HUES6 (cell line): ENCODE measurements at regions not wholly inside any gene's neighbourhood (a gene's known extent, or its start where the extent isn't known, plus 50 kb on each side); places are given as distances from the start of the nearest gene placed in this dataset.
"Not testable (repeated sequence)": the region's sequence is repeated elsewhere in the genome, so short reads cannot be mapped to it uniquely, and the experiment has no call there.

Experiments
- H3K27ac ChIP-seq: 2 replicates; pipeline ENCODE4 v1.7.0; 2013; ENCODE audit warnings: low read depth, mild to moderate bottlenecking, low read length, inconsistent platforms
- H3K27me3 ChIP-seq: 2 replicates; pipeline ENCODE4 v1.6.1; 2013; ENCODE audit warnings: low read length; ENCODE audit not compliant: control insufficient read depth, insufficient read depth
- H3K36me3 ChIP-seq: 2 replicates; pipeline ENCODE4 v1.6.1; 2013; ENCODE audit warnings: low read length; ENCODE audit not compliant: control insufficient read depth, insufficient read depth
- H3K4me1 ChIP-seq: 2 replicates; pipeline ENCODE4 v1.6.1; 2013; ENCODE audit warnings: low read length; ENCODE audit not compliant: control insufficient read depth, insufficient read depth
- H3K4me3 ChIP-seq: 2 replicates; pipeline ENCODE4 v1.5.1; 2013; ENCODE audit warnings: low read depth, low read length
- H3K9ac ChIP-seq: one replicate; pipeline ENCODE4 v1.6.1; 2013; ENCODE audit warnings: mild to moderate bottlenecking, low read length
- H3K9me3 ChIP-seq: 2 replicates; pipeline ENCODE4 v1.6.1; 2013; ENCODE audit warnings: low read depth, low read length; ENCODE audit not compliant: control insufficient read depth, insufficient read depth

DNA sequence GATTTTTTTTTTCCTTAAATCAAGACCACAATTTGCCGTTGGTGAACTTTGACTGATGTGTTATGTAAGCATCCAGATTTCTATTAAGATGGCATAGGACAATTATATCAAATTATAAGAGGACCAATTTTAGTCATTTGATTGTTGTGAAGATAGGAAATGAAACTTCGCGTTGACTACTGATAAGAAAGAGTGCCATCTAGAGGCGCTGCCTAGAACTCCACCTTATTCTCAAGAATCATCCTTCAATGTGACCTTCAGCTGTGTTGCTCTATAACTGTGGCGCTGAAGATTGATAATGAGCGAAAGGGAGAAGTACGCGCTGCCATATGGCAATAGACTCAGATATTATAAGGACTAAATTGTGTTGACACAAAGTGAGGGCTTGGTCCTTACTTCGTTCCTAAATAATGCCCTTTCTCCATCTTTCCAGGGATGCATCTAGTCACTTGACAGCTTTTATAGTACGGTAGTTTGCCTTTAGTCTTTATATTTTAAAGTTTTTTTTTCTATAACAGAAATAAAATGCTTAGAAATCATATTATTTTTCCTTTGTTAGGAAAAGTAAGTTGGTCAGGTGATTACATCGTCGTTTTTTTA is 350.8 kb upstream of the STXBP6 start:
- H3K27me3 ChIP-seq, result no peaks in the 10 kb centered on the region
- no peaks in the 10 kb centered on the region for H3K4me1 ChIP-seq
- no peak overlapping the region for H3K9ac ChIP-seq
- no peaks in the 10 kb centered on the region for H3K9me3 ChIP-seq
- no peak overlapping the region for H3K27ac ChIP-seq
- H3K36me3 ChIP-seq, result no peaks in the 10 kb centered on the region
- no peak overlapping the region for H3K4me3 ChIP-seq

GRCh38 chr14:25396128-25396527 is 346.2 kb upstream of the STXBP6 start:
- no peaks in the 10 kb centered on the region for H3K36me3 ChIP-seq

GRCh38 chr14:25394791-25395391 is 344.9 kb upstream of the STXBP6 start:
- H3K4me1 ChIP-seq, result no peaks in the 10 kb centered on the region; the same call in 1 of the 2 replicates
- no peak overlapping the region for H3K9ac ChIP-seq
- H3K4me3 ChIP-seq, result no peak overlapping the region
- no peak overlapping the region for H3K27ac ChIP-seq
- no peaks in the 10 kb centered on the region for H3K36me3 ChIP-seq
- H3K9me3 ChIP-seq, result no peaks in the 10 kb centered on the region
- H3K27me3 ChIP-seq, result no peaks in the 10 kb centered on the region

More at GRCh38 chr14:25396128-25396527, 346.2 kb upstream of the STXBP6 start:
- Histone ChIP-seq H3K4me3 (no peak overlapping the region), H3K27ac (no peak overlapping the region), H3K9me3 (no peaks in the 10 kb centered on the region), H3K9ac (no peak overlapping the region), H3K27me3 (no peaks in the 10 kb centered on the region), H3K4me1 (no peaks in the 10 kb centered on the region; the same call in 1 of the 2 replicates)

DNA sequence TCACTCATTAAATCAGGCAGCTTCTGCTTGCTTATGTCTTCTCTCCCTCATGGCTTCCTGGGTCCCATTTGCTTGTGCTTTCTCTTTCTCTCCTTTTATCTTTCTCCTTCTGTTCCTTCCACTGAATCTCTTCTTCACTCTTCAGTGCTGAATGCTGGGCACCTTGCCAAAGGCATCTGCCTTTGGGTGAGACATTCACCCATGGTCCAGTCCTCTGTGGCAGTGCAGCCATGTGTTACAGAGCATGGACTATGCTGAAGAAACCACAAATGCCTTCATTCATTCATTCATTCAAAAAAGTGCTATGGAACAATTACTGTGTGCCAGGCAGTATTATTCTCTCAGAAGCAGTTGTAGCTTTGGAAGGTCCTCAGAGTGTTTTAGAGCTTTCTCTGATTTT is 344.4 kb upstream of the STXBP6 start:
- Histone ChIP-seq H3K36me3 (no peaks in the 10 kb centered on the region), H3K27ac (no peak overlapping the region), H3K9ac (no peak overlapping the region), H3K27me3 (no peaks in the 10 kb centered on the region), H3K4me1 (no peaks in the 10 kb centered on the region; the same call in 1 of the 2 replicates), H3K9me3 (no peaks in the 10 kb centered on the region), H3K4me3 (no peak overlapping the region)

- Histone ChIP-seq H3K4me1 (no peaks in the 10 kb centered on the region; the same call in 1 of the 2 replicates), H3K4me3 (no peak overlapping the region), H3K9me3 (no peaks in the 10 kb centered on the region), H3K27ac (no peak overlapping the region), H3K27me3 (no peaks in the 10 kb centered on the region), H3K36me3 (no peaks in the 10 kb centered on the region), H3K9ac (no peak overlapping the region)
Measured at GRCh38 chr14:25389948-25390347, 340.0 kb upstream of the STXBP6 start.

DNA sequence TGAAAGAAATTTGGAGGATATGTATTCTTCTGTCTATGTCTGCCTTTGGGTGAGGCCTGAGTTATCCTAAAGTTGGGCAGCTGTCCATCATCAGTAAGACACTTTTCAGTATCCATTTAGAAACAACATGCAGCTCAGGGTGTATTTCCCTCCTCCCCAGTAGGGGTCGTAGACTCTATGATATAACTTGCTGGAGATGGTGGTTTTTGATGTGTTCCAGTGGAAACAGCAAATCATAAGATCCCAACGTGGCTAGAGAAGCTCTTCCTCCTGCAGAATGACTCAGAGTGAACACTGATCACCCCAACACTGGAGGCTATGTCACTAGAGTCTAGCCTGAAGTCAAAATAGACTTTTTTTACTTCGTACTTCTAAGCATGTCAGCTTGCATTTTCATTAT is 331.6 kb upstream of the STXBP6 start:
- Histone ChIP-seq H3K27ac (no peak overlapping the region), H3K36me3 (no peaks in the 10 kb centered on the region), H3K4me1 (no peaks in the 10 kb centered on the region), H3K4me3 (no peak overlapping the region), H3K9me3 (no peaks in the 10 kb centered on the region), H3K27me3 (no peaks in the 10 kb centered on the region), H3K9ac (no peak overlapping the region)

- no peaks in the 10 kb centered on the region for H3K27me3 ChIP-seq
- no peaks in the 10 kb centered on the region for H3K36me3 ChIP-seq
- no peak overlapping the region for H3K27ac ChIP-seq
- H3K9ac ChIP-seq, result no peak overlapping the region
- no peak overlapping the region for H3K4me3 ChIP-seq
- H3K4me1 ChIP-seq, result no peaks in the 10 kb centered on the region
- H3K9me3 ChIP-seq, result peaks cover 2% of the 10 kb centered on the region; the same call in 1 of the 2 replicates
Measured at GRCh38 chr14:25375639-25376038, 325.7 kb upstream of the STXBP6 start.

GRCh38 chr14:25371068-25371467 is 321.1 kb upstream of the STXBP6 start:
- no peak overlapping the region for H3K27ac ChIP-seq
- H3K9me3 ChIP-seq, result peaks cover 12% of the 10 kb centered on the region; the same call in 1 of the 2 replicates
- no peak overlapping the region for H3K4me3 ChIP-seq
- H3K4me1 ChIP-seq, result no peaks in the 10 kb centered on the region
- no peak overlapping the region for H3K9ac ChIP-seq
- H3K27me3 ChIP-seq, result no peaks in the 10 kb centered on the region
- no peaks in the 10 kb centered on the region for H3K36me3 ChIP-seq

DNA sequence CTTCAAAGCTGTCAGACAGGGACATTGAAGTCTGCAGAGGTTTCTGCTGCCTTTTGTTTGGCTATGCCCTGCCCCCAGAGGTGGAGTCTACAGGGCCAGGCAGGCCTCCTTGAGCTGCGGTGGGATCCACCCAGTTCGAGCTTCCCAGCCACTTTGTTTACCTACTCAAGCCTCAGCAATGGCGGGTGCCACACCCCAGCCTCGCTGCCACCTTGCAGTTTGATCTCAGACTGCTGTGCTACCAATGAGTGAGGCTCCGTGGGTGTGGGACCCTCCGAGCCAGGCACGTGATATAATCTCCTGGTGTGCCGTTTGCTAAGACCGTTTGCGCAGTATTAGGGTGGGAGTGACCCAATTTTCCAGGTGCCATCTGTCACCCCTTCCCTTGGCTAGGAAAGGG is 320.1 kb upstream of the STXBP6 start:
- H3K9ac ChIP-seq, H3K4me1 ChIP-seq, H3K36me3 ChIP-seq, H3K4me3 ChIP-seq, H3K27me3 ChIP-seq, H3K27ac ChIP-seq: not testable (repeated sequence)
- H3K9me3 ChIP-seq, result peaks cover 12% of the 10 kb centered on the region; the same call in 1 of the 2 replicates

GRCh38 chr14:25358330-25358729 is 308.4 kb upstream of the STXBP6 start:
- Histone ChIP-seq H3K27ac (no peak overlapping the region), H3K4me1 (no peaks in the 10 kb centered on the region), H3K27me3 (no peaks in the 10 kb centered on the region), H3K9me3 (no peaks in the 10 kb centered on the region), H3K9ac (no peak overlapping the region), H3K36me3 (no peaks in the 10 kb centered on the region), H3K4me3 (no peak overlapping the region)

DNA sequence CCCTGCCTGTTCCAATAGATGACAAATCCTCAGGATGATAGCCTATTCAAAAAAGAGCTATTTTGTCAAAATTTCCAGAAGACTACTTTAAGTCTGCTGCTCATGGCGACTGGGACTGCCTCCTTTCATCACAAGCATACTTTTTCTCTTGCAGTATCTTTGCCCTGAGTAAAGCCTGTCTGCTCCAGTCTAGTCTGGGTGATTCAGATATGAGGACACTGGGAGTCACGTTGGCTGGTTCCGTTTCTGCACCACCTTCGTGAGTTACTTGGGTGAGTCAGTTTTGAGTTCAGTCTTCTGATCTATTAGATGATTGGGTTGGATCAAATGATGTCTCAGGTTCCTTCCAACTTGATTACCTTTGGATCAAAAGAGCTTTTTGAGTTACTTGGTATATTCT is 301.3 kb upstream of the STXBP6 start:
- Histone ChIP-seq H3K27ac (no peak overlapping the region), H3K4me1 (no peaks in the 10 kb centered on the region), H3K9ac (no peak overlapping the region)

More for the DNA sequence above, 301.3 kb upstream of the STXBP6 start:
- no peaks in the 10 kb centered on the region for H3K36me3 ChIP-seq
- no peaks in the 10 kb centered on the region for H3K27me3 ChIP-seq
- no peak overlapping the region for H3K4me3 ChIP-seq
- no peaks in the 10 kb centered on the region; the same call in 1 of the 2 replicates for H3K9me3 ChIP-seq
